Esophagus squamous epithelium (tissue), 5 donors: ENCODE measurements at regions not wholly inside any gene's neighbourhood (a gene's known extent, or its start where the extent isn't known, plus 50 kb on each side); places are given as distances from the start of the nearest gene placed in this dataset.
"Not testable (repeated sequence)": the region's sequence is repeated elsewhere in the genome, so short reads cannot be mapped to it uniquely, and the experiment has no call there.

Experiments used
- DNase-seq: peaks from one replicate; lab custom pipeline; 2025; lab: John Stamatoyannopoulos, UW
- H3K27ac ChIP-seq, 4 donors: fragments of 200-600 bp; sonication (generic); one replicate each; pipeline ENCODE4 v1.5.1; 2016 to 2019; ENCODE audit warnings: mild to moderate bottlenecking in 1 of 4
- H3K27me3 ChIP-seq, 4 donors: fragments of 200-600 bp; sonication (generic); 1 replicate in 3 of 4; 2 replicates in 1 of 4; pipeline versions ENCODE4 v1.5.1 to v1.6.0; 2017 to 2021; ENCODE audit warnings: antibody characterized with exemption in 1 of 4
- H3K36me3 ChIP-seq, 3 donors: fragments of 200-600 bp; sonication (generic); one replicate each; pipeline ENCODE4 v1.5.1; 2016 to 2019
- H3K4me1 ChIP-seq, 3 donors: fragments of 200-600 bp; sonication (generic); one replicate each; pipeline ENCODE4 v1.5.1; 2017 to 2019
- H3K4me3 ChIP-seq, 4 donors: fragments of 200-600 bp; sonication (generic); 1 replicate in 3 of 4; 2 replicates in 1 of 4; pipeline ENCODE4 v1.5.1; 2016 to 2019; ENCODE audit warnings: mild to moderate bottlenecking in 2 of 4, moderate library complexity in 1 of 4
- H3K9me3 ChIP-seq, 3 donors: fragments of 200-600 bp; sonication (generic); one replicate each; pipeline ENCODE4 v1.5.1; 2016 to 2019
- CTCF ChIP-seq, 6 experiments: fragments of 450-650 bp in 4 of 6; fragments of 200-600 bp in 2 of 6; sonication (generic) in 2 of 6; IDR thresholded peaks; one replicate each; pipeline ENCODE4 v1.5.1; 2016 to 2019; ENCODE audit warnings: antibody characterized with exemption in 6 of 6, mild to moderate bottlenecking in 4 of 6, moderate library complexity in 4 of 6
- POLR2A ChIP-seq, 4 donors: fragments of 450-650 bp; IDR thresholded peaks; one replicate each; pipeline ENCODE4 v1.6.1; 2017; ENCODE audit warnings: antibody characterized with exemption in 4 of 4, mild to moderate bottlenecking in 4 of 4, moderate library complexity in 3 of 4
- WGBS, 2 donors: methylation state at CpG; one replicate each; pipeline ENCODE4 v1.1.5; 2018; 5-methylcytosine and 5-hydroxymethylcytosine counted together
- intact Hi-C: fragments of 100-400 bp; cut with DNase I; formaldehyde crosslinking; loops from one replicate; pipeline ENCODE4 v1.15.0; 2022
- donor health status: DM: yes; HTN: yes; CAD: no.

DNA sequence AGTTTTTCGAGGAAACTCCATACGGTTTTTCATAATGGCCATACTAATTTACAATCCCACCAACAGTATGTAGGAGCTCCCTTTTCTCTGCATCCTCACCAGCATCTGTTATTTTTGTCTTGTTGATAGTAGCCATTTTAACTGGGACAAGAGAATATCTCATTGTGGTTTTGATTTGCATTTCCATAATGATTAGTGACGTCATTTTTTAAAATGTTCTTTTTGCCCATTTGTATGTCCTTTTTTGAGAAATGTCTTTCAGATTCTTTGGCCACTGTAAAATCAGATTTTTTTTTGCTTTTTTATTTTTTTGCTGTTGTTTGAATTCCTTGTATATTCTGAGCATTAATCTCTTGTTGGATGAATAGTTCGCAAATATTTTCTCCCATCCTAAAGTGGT, 243.9 kb downstream of the TRIML1 start:
- no peak overlapping the region for H3K27ac ChIP-seq
- WGBS, 2 donors: 90 to 91% methylated on average over 4 of the region's 4 CpGs
- no peaks in the 10 kb centered on the region for H3K36me3 ChIP-seq
- H3K9me3 ChIP-seq: peaks cover 0 to 5% (median 0%) of the 10 kb centered on the region in 3 donors
- TF ChIP-seq CTCF (IDR thresholded peaks at IDR 0.05): no peak
- no peak for TF ChIP-seq POLR2A (IDR thresholded peaks at IDR 0.05)
- H3K4me1 ChIP-seq: no peaks in the 10 kb centered on the region
- H3K4me3 ChIP-seq: no peak overlapping the region
- H3K27me3 ChIP-seq: no peaks in the 10 kb centered on the region
- no peak for DNase-seq
- intact Hi-C loops: no loop called here

DNA sequence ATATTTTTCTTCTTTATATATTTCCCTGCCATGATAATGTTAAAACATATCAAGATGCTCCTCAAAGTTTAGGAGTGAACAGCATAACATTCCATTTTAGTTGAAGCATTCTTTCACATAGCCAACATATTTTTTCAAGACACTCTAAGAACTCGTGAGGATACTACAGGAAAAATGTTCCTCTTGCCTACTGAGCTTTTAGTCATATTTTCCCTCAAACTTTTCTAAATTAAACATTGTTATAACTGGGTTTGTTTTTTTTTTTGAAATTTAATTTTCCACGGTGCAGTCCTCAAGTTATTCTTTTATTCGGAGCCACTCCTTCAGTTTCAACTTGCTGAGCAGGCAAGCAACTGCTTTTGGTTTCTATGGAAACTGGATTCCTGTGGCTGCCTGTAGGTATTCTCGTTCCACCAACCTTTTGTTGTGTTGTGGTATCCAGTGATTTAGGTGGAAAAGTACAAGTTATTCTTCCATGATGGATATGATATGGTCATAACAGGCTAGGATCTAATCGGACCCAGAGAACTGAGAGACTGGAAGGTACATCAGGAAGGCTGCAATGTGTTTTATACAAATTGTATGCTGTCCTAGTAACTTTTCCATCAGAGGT, 248.0 kb downstream of the TRIML1 start:
- WGBS, 2 donors: 13 to 28% methylated on average over 5 of the region's 5 CpGs
- Histone ChIP-seq H3K4me3 (no peak overlapping the region), H3K36me3 (no peaks in the 10 kb centered on the region), H3K27me3 (no peaks in the 10 kb centered on the region), H3K27ac (no peak overlapping the region), H3K4me1 (no peaks in the 10 kb centered on the region), H3K9me3 (peaks cover 0 to 5% (median 0%) of the 10 kb centered on the region in 3 donors)
- DNase-seq: no peak
- TF ChIP-seq POLR2A (IDR thresholded peaks at IDR 0.05) (no peak), CTCF (IDR thresholded peaks at IDR 0.05) (no peak)
- intact Hi-C loops: no loop called here

DNA sequence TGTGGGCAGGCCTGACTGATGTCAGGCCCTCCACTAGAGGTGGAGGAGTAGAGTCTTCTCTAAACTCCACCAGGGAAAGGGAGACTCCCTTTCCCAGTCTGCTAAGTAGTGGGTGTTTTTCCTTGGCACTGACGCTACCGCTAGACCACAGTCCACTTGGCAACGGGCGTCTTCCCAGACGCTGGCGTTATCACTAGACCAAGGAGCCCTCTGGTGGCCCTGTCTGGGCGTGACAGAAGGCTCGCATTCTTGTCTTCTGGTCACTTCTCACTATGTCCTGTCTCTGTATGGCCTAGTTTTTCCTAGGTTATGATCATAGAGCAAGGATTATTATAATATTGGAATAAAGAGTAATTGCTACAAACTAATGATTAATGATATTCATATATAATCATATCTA, 252.1 kb downstream of the TRIML1 start:
- H3K9me3 ChIP-seq, H3K4me1 ChIP-seq, H3K27ac ChIP-seq, DNase-seq, intact Hi-C loops, H3K4me3 ChIP-seq, H3K27me3 ChIP-seq, H3K36me3 ChIP-seq: not testable (repeated sequence)
- 94% methylated on average over 7 of the region's 8 CpGs for whole genome bisulfite sequencing, 2 donors

- Histone ChIP-seq H3K36me3 (no peaks in the 10 kb centered on the region), H3K9me3 (no peaks in the 10 kb centered on the region), H3K4me3 (no peak overlapping the region), H3K27ac (no peak overlapping the region), H3K27me3 (no peaks in the 10 kb centered on the region), H3K4me1 (no peaks in the 10 kb centered on the region)
- 46 to 68% methylated on average over 5 of the region's 5 CpGs for WGBS, 2 donors
- no peak for TF ChIP-seq CTCF (IDR thresholded peaks at IDR 0.05)
- no peak for TF ChIP-seq POLR2A (IDR thresholded peaks at IDR 0.05)
- DNase-seq: no peak
- intact Hi-C loops: no loop called here
These were observed 256.8 kb downstream of the TRIML1 start for GRCh38 chr4:188396037-188396436.

DNA sequence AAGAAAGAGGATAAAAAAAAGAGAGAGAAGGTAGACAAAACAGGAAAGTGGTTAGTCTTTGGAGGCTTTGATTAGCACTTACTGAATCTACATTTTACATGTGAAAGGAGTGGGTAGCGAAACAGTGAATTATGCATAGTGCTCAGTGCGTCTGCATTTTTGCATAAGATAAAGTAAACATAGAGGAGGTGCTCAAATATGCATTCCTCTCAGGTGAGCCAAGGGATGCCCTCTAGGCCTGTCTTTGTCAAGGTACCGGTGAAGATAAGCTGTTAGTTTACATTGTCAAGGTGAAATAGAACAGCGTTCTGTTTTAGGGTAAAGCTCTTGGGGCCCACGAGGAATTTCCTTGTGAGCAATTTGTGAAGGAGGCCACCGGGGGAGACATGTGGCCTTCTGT, 260.6 kb downstream of the TRIML1 start:
- H3K4me1 ChIP-seq: no peaks in the 10 kb centered on the region

More for the DNA sequence above, 260.6 kb downstream of the TRIML1 start:
- no peak overlapping the region for H3K4me3 ChIP-seq
- H3K36me3 ChIP-seq: no peaks in the 10 kb centered on the region
- H3K27ac ChIP-seq: no peak overlapping the region
- TF ChIP-seq POLR2A (IDR thresholded peaks at IDR 0.05) (no peak), CTCF (IDR thresholded peaks at IDR 0.05) (no peak)
- no peaks in the 10 kb centered on the region for H3K27me3 ChIP-seq
- H3K9me3 ChIP-seq: no peaks in the 10 kb centered on the region
- no peak for DNase-seq
- intact Hi-C loops: no loop called here
- WGBS, 2 donors: 29 to 49% methylated on average over 6 of the region's 6 CpGs
